Neural cell (in vitro differentiated cells): ENCODE measurements at regions not wholly inside any gene's neighbourhood (a gene's known extent, or its start where the extent isn't known, plus 50 kb on each side); places are given as distances from the start of the nearest gene placed in this dataset.

Experiments
- H2AFZ ChIP-seq: fragments of 200-600, 300-800 bp; sonication (generic), shearing (Covaris generic); 2 replicates; pipeline ENCODE4 v1.6.0; 2014; ENCODE audit warnings: low read depth, mild to moderate bottlenecking, antibody characterized with exemption, low read length, moderate library complexity
- H3F3A ChIP-seq: fragments of 200-600 bp; shearing (Covaris generic); 2 replicates; pipeline ENCODE4 v1.6.1; 2016; ENCODE audit warnings: mild to moderate bottlenecking, moderate library complexity, mixed read lengths, antibody characterized with exemption, low read length; ENCODE audit not compliant: insufficient read depth, poor library complexity, severe bottlenecking
- H3K27ac ChIP-seq: fragments of 200-600, 300-800 bp; sonication (generic), shearing (Covaris generic); 2 replicates; pipeline ENCODE4 v1.5.1; 2014; ENCODE audit warnings: mild to moderate bottlenecking, low read length, moderate library complexity
- H3K27me3 ChIP-seq: fragments of 300-800, 200-600 bp; sonication (generic), shearing (Covaris generic); 2 replicates; pipeline ENCODE4 v1.6.0; 2014; ENCODE audit warnings: mild to moderate bottlenecking, low read depth, low read length, moderate library complexity; ENCODE audit not compliant: insufficient read depth
- H3K36me3 ChIP-seq: fragments of 300-800, 200-600 bp; sonication (generic), shearing (Covaris generic); 2 replicates; pipeline ENCODE4 v1.5.1; 2014; ENCODE audit warnings: mild to moderate bottlenecking, antibody characterized with exemption, low read length, moderate library complexity; ENCODE audit not compliant: insufficient read depth
- H3K4me2 ChIP-seq: fragments of 300-800, 200-600 bp; sonication (generic), shearing (Covaris generic); 2 replicates; pipeline ENCODE4 v1.6.0; 2014; ENCODE audit warnings: mild to moderate bottlenecking, low read length
- H3K4me3 ChIP-seq: fragments of 300-800, 200-600 bp; sonication (generic), shearing (Covaris generic); 2 replicates; pipeline ENCODE4 v1.5.1; 2014; ENCODE audit warnings: mild to moderate bottlenecking, low read length, moderate library complexity
- H3K79me2 ChIP-seq: fragments of 200-600 bp; shearing (Covaris generic); replicated peaks from 2 replicates; pipeline ENCODE4 v1.6.0; 2014; ENCODE audit warnings: mild to moderate bottlenecking, low read length, moderate library complexity; ENCODE audit not compliant: insufficient read depth
- H3K9ac ChIP-seq: fragments of 300-800, 200-600 bp; sonication (generic), shearing (Covaris generic); 2 replicates; pipeline ENCODE4 v1.6.1; 2016; ENCODE audit warnings: mild to moderate bottlenecking, low read length, mixed read lengths
- H3K9me2 ChIP-seq: fragments of 200-600 bp; shearing (Covaris generic); 2 replicates; pipeline ENCODE4 v1.6.1; 2016; ENCODE audit warnings: mild to moderate bottlenecking, low read length, mixed read lengths; ENCODE audit not compliant: insufficient read depth
- H3K9me3 ChIP-seq: fragments of 200-600, 300-800 bp; sonication (generic), shearing (Covaris generic); 2 replicates; pipeline ENCODE4 v1.6.1; 2016; ENCODE audit warnings: mild to moderate bottlenecking, mixed run types, low read length, moderate library complexity, mixed read lengths
- H4K20me1 ChIP-seq: fragments of 200-600 bp; shearing (Covaris generic); 2 replicates; pipeline ENCODE4 v1.6.1; 2016; ENCODE audit warnings: mild to moderate bottlenecking, mixed run types; ENCODE audit not compliant: insufficient read depth
- CTCF ChIP-seq: fragments of 450-650 bp; IDR thresholded peaks from 2 replicates; pipeline ENCODE4 v1.5.1; 2014; ENCODE audit warnings: antibody characterized with exemption, mild to moderate bottlenecking, moderate library complexity; ENCODE audit not compliant: poor library complexity, severe bottlenecking
- EP300 ChIP-seq: fragments of 450-650 bp; conservative IDR thresholded peaks from 2 replicates; pipeline ENCODE4 v1.6.1; 2014; ENCODE audit warnings: antibody characterized with exemption, mild to moderate bottlenecking, moderate library complexity; ENCODE audit not compliant: poor library complexity, severe bottlenecking
- EZH2 ChIP-seq: fragments of 200-600, 300-800 bp; shearing (Covaris generic), sonication (generic); IDR thresholded peaks from 2 replicates; pipeline ENCODE4 v1.6.1; 2014; ENCODE audit warnings: antibody characterized with exemption, low read length, borderline replicate concordance, mild to moderate bottlenecking; ENCODE audit not compliant: insufficient read depth, poor library complexity, severe bottlenecking
- MXI1 ChIP-seq: fragments of 450-650 bp; conservative IDR thresholded peaks from 2 replicates; pipeline ENCODE4 v1.6.1; 2014; ENCODE audit warnings: antibody characterized with exemption, mild to moderate bottlenecking; ENCODE audit not compliant: poor library complexity, severe bottlenecking
- POLR2AphosphoS5 ChIP-seq: IDR thresholded peaks from 2 replicates; pipeline ENCODE4 v1.6.1; 2012
- RAD21 ChIP-seq: fragments of 450-650 bp; conservative IDR thresholded peaks from 2 replicates; pipeline ENCODE4 v1.6.1; 2014; ENCODE audit warnings: antibody characterized with exemption, mild to moderate bottlenecking, moderate library complexity
- REST ChIP-seq: IDR thresholded peaks from 2 replicates; pipeline ENCODE4 v1.6.1; 2012; ENCODE audit warnings: borderline replicate concordance
- SMC3 ChIP-seq: fragments of 450-650 bp; conservative IDR thresholded peaks from 2 replicates; pipeline ENCODE4 v1.6.1; 2014; ENCODE audit warnings: antibody characterized with exemption, mild to moderate bottlenecking, moderate library complexity; ENCODE audit not compliant: poor library complexity
- TAF1 ChIP-seq: IDR thresholded peaks from 2 replicates; pipeline ENCODE4 v1.6.1; 2012; ENCODE audit warnings: low read depth

- Histone ChIP-seq H3K27ac (no peak overlapping the region), H3K36me3 (no peaks in the 10 kb centered on the region), H4K20me1 (no peaks in the 10 kb centered on the region), H3K9ac (no peak overlapping the region), H3K9me2 (no peaks in the 10 kb centered on the region), H3K27me3 (no peaks in the 10 kb centered on the region), H3K4me3 (no peak overlapping the region), H3K9me3 (no peaks in the 10 kb centered on the region), H3F3A (no peaks in the 10 kb centered on the region), H2AFZ (no peak overlapping the region), H3K79me2 (no peaks in the 10 kb centered on the region), H3K4me2 (no peak overlapping the region)
- TF ChIP-seq EP300: no peak
- TF ChIP-seq MXI1: no peak
- TF ChIP-seq REST: no peak
- TF ChIP-seq EZH2: no peak
- no peak for TF ChIP-seq CTCF
These were observed 184.6 kb upstream of the HDAC4 start for GRCh38 chr2:239585422-239585821.

GRCh38 chr2:239584986-239585385 lies 184.2 kb upstream of the HDAC4 start:
- Histone ChIP-seq H4K20me1 (no peaks in the 10 kb centered on the region), H3K27ac (no peak overlapping the region), H3K79me2 (no peaks in the 10 kb centered on the region), H3F3A (no peaks in the 10 kb centered on the region), H3K27me3 (no peaks in the 10 kb centered on the region), H3K36me3 (no peaks in the 10 kb centered on the region), H3K4me3 (no peak overlapping the region), H3K9me2 (no peaks in the 10 kb centered on the region), H3K9me3 (no peaks in the 10 kb centered on the region), H2AFZ (no peak overlapping the region), H3K9ac (no peak overlapping the region), H3K4me2 (no peak overlapping the region)
- TF ChIP-seq MXI1: no peak
- no peak for TF ChIP-seq CTCF
- no peak for TF ChIP-seq TAF1
- no peak for TF ChIP-seq RAD21
- TF ChIP-seq REST: no peak
- TF ChIP-seq EP300: no peak
- no peak for TF ChIP-seq POLR2AphosphoS5
- TF ChIP-seq EZH2: no peak
- no peak for TF ChIP-seq SMC3
